Cerebellar nuclear complex (tissue), 1 donor: ENCODE measurements at regions not wholly inside any gene's neighbourhood (a gene's known extent, or its start where the extent isn't known, plus 50 kb on each side); places are given as distances from the start of the nearest gene placed in this dataset.

Source experiments
- DNase-seq, 2 experiments: peaks; one replicate each; lab custom pipeline; 2025; lab: John Stamatoyannopoulos, UW

- no peak for DNase-seq
Measured at GRCh38 chr5:36355516-36355915, 53.8 kb upstream of the RANBP3L start.

GRCh38 chr5:36356915-36357314 is 55.2 kb upstream of the RANBP3L start:
- DNase-seq: no peak

- no peak for DNase-seq
Measured at GRCh38 chr5:36357391-36357975, 55.8 kb upstream of the RANBP3L start.

GRCh38 chr5:36359267-36359666 is 57.6 kb upstream of the RANBP3L start:
- DNase-seq: no peak

GRCh38 chr5:36360307-36360706 is 58.6 kb upstream of the RANBP3L start:
- no peak for DNase-seq

- DNase-seq: no peak
Measured at GRCh38 chr5:36363101-36363500, 61.4 kb upstream of the RANBP3L start.

- no peak for DNase-seq
Measured at GRCh38 chr5:36363744-36364143, 62.0 kb upstream of the RANBP3L start.

GRCh38 chr5:36364473-36364872 is 62.8 kb upstream of the RANBP3L start:
- no peak for DNase-seq

- DNase-seq: no peak
Measured at GRCh38 chr5:36365896-36366295, 64.2 kb upstream of the RANBP3L start.

GRCh38 chr5:36366883-36367282 is 65.2 kb upstream of the RANBP3L start:
- DNase-seq: no peak

- DNase-seq: no peak
Measured at GRCh38 chr5:36367524-36367923, 65.8 kb upstream of the RANBP3L start.

GRCh38 chr5:36369219-36369690 is 67.6 kb upstream of the RANBP3L start:
- no peak for DNase-seq

GRCh38 chr5:36370073-36370472 is 68.4 kb upstream of the RANBP3L start:
- no peak for DNase-seq

- peak in 1 of 2 experiments; percentile 3 for DNase-seq
Measured at GRCh38 chr5:36371366-36371765, 69.7 kb upstream of the RANBP3L start.

- no peak for DNase-seq
Measured at GRCh38 chr5:36373527-36374086, 71.9 kb upstream of the RANBP3L start.

GRCh38 chr5:36374266-36374862 is 72.7 kb upstream of the RANBP3L start:
- no peak for DNase-seq

- no peak for DNase-seq
Measured at GRCh38 chr5:36377192-36377591, 75.5 kb upstream of the RANBP3L start.

GRCh38 chr5:36378551-36378950 is 76.8 kb upstream of the RANBP3L start:
- DNase-seq: no peak

- no peak for DNase-seq
Measured at GRCh38 chr5:36382890-36383289, 81.2 kb upstream of the RANBP3L start.

- no peak for DNase-seq
Measured at GRCh38 chr5:36383942-36384341, 82.2 kb upstream of the RANBP3L start.

GRCh38 chr5:36384845-36385244 is 83.1 kb upstream of the RANBP3L start:
- DNase-seq: no peak

- DNase-seq: no peak
Measured at GRCh38 chr5:36385495-36385894, 83.8 kb upstream of the RANBP3L start.

GRCh38 chr5:36388288-36388687 is 86.6 kb upstream of the RANBP3L start:
- DNase-seq: no peak

- no peak for DNase-seq
Measured at GRCh38 chr5:36389245-36389644, 87.5 kb upstream of the RANBP3L start.
